A549 (cell line): ENCODE measurements at regions not wholly inside any gene's neighbourhood (a gene's known extent, or its start where the extent isn't known, plus 50 kb on each side); places are given as distances from the start of the nearest gene placed in this dataset.

ENCODE experiments used
- ATAC-seq, 2 experiments: fragments of 200-7000 bp in 1 of 2; fragments of >200 bp in 1 of 2; cut with Nextera tagmentation in 1 of 2; cut with Tn5 transposase in 1 of 2; 3 replicates each; pipeline versions ENCODE4 v1.8.0 to v1.9.1; 2018 to 2020; ENCODE audit warnings: mild to moderate bottlenecking in 1 of 2, moderate library complexity in 1 of 2
- CTCF ChIA-PET: fragments of 300-600 bp; sonication (Branson Sonifier 250); formaldehyde crosslinking; extraction: SDS; loops from one replicate; lab custom pipeline; 2021; ENCODE audit warnings: antibody characterized with exemption, inconsistent platforms; lab: Yijun Ruan, JAX
- POLR2A ChIA-PET: fragments of 350-600 bp; formaldehyde crosslinking; extraction: SDS; loops from one replicate; lab custom pipeline; 2021; ENCODE audit warnings: antibody characterized with exemption, inconsistent platforms; lab: Yijun Ruan, JAX
- DNase-seq, 2 experiments: peaks; one replicate each; pipeline versions ENCODE4 v3.0.0 to v3.0.0-alpha.2; 2011 to 2016; ENCODE audit warnings: low read depth in 1 of 2, low spot score in 1 of 2
- FAIRE-seq: peaks from 2 replicates; lab custom pipeline; 2011; peaks lifted over from hg19 to GRCh38; lab: Jason Lieb, UNC
- H3K27ac ChIP-seq, 2 experiments: fragments of >200 bp; sonication (Bioruptor Twin); formaldehyde crosslinking; 3 replicates each; pipeline ENCODE4 v1.5.1; 2016 to 2017
- H3K4me1 ChIP-seq: fragments of >200 bp; sonication (Bioruptor Twin); formaldehyde crosslinking; 3 replicates; pipeline ENCODE4 v1.6.1; 2016
- H3K4me2 ChIP-seq: fragments of >200 bp; sonication (Bioruptor Twin); formaldehyde crosslinking; 3 replicates; pipeline ENCODE4 v1.6.1; 2016
- H3K4me3 ChIP-seq: fragments of >200 bp; sonication (Bioruptor Twin); formaldehyde crosslinking; 3 replicates; pipeline ENCODE4 v1.5.1; 2016
- H3K9me3 ChIP-seq: fragments of >200 bp; sonication (Bioruptor Twin); formaldehyde crosslinking; 3 replicates; pipeline ENCODE4 v1.6.1; 2016
- BCL3 ChIP-seq: fragments of >200 bp; sonication (Bioruptor Twin); formaldehyde crosslinking; IDR thresholded peaks from 3 replicates; pipeline ENCODE4 v1.6.1; 2016
- CBX2 ChIP-seq: fragments of 200-600 bp; sonication (generic); IDR thresholded peaks from 2 replicates; pipeline ENCODE4 v1.6.1; 2016; ENCODE audit warnings: low read depth, mild to moderate bottlenecking, borderline replicate concordance
- E2F6 ChIP-seq: IDR thresholded peaks from 2 replicates; pipeline ENCODE4 v1.6.1; 2012; ENCODE audit warnings: low read depth, borderline replicate concordance
- ELK1 ChIP-seq: fragments of 150-350 bp; IDR thresholded peaks from 2 replicates; pipeline ENCODE4 v1.6.1; 2014; ENCODE audit warnings: low read depth, mild to moderate bottlenecking, low read length
- FOXS1 ChIP-seq: fragments of 250-450 bp; sonication (Bioruptor Pico); IDR thresholded peaks from 2 replicates; pipeline ENCODE4 v1.5.0; 2020; ENCODE audit warnings: mild to moderate bottlenecking, moderate library complexity
- HEYL ChIP-seq: fragments of 250-450 bp; sonication (Bioruptor Pico); IDR thresholded peaks from 2 replicates; pipeline ENCODE4 v1.8.0; 2021; ENCODE audit warnings: mild to moderate bottlenecking, moderate library complexity
- HOXB13 ChIP-seq: fragments of 250-450 bp; sonication (Bioruptor Pico); IDR thresholded peaks from 2 replicates; pipeline ENCODE4 v1.5.0; 2020; ENCODE audit warnings: low read depth, mild to moderate bottlenecking, moderate library complexity
- JUNB ChIP-seq: fragments of >200 bp; sonication (Bioruptor Twin); formaldehyde crosslinking; IDR thresholded peaks from 2 replicates; pipeline ENCODE4 v1.6.1; 2016
- MAFK ChIP-seq: fragments of 450-650 bp; IDR thresholded peaks from 2 replicates; pipeline ENCODE4 v1.6.1; 2014; ENCODE audit not compliant: partially characterized antibody
- MAZ ChIP-seq: fragments of 150-350 bp; IDR thresholded peaks from 2 replicates; pipeline ENCODE4 v1.6.1; 2014; ENCODE audit warnings: antibody characterized with exemption, low read depth, low read length, borderline replicate concordance
- NPAS2 ChIP-seq: fragments of 250-450 bp; sonication (Bioruptor Pico); IDR thresholded peaks from 2 replicates; pipeline ENCODE4 v1.8.0; 2022; ENCODE audit warnings: mild to moderate bottlenecking, moderate library complexity, borderline replicate concordance
- PBX3 ChIP-seq: IDR thresholded peaks from 2 replicates; pipeline ENCODE4 v1.6.1; 2012
- POLR2AphosphoS2 ChIP-seq: conservative IDR thresholded peaks from 2 replicates; pipeline ENCODE4 v1.6.1; 2012; ENCODE audit warnings: low read length, improper control_type of control experiment, inconsistent platforms
- REST ChIP-seq: fragments of 200-600 bp; sonication (generic); IDR thresholded peaks from 2 replicates; pipeline ENCODE4 v1.6.1; 2016; ENCODE audit warnings: antibody characterized with exemption, mild to moderate bottlenecking, moderate library complexity
- RFX5 ChIP-seq: fragments of 450-650 bp; IDR thresholded peaks from 2 replicates; pipeline ENCODE4 v1.7.1; 2014; ENCODE audit warnings: antibody characterized with exemption, mild to moderate bottlenecking, moderate library complexity
- TFCP2L1 ChIP-seq: fragments of 250-450 bp; sonication (Bioruptor Pico); IDR thresholded peaks from 2 replicates; pipeline ENCODE4 v1.5.0; 2021; ENCODE audit warnings: mild to moderate bottlenecking
- TP53 ChIP-seq: fragments of 250-450 bp; sonication (Bioruptor Pico); IDR thresholded peaks from 2 replicates; pipeline ENCODE4 v1.5.0; 2021; ENCODE audit warnings: mild to moderate bottlenecking, moderate library complexity
- USF2 ChIP-seq: fragments of 450-650 bp; IDR thresholded peaks from 2 replicates; pipeline ENCODE4 v1.6.1; 2014; ENCODE audit warnings: antibody characterized with exemption
- ZC3H11A ChIP-seq: fragments of 450-650 bp; IDR thresholded peaks from 2 replicates; pipeline ENCODE4 v1.6.1; 2014; ENCODE audit warnings: antibody characterized with exemption, mild to moderate bottlenecking
- WGBS: methylation state at CpG from one replicate; pipeline ENCODE4 v1.1.6; 2017; ENCODE audit errors: missing lambda C conversion rate; 5-methylcytosine and 5-hydroxymethylcytosine counted together

- H3K4me1 ChIP-seq: no peaks in the 10 kb centered on the region
- H3K9me3 ChIP-seq: no peaks in the 10 kb centered on the region
- DNase-seq: no peak
- H3K4me2 ChIP-seq: no peak overlapping the region
- ATAC-seq: no peak
- H3K27ac ChIP-seq: no peak overlapping the region
- no peak overlapping the region for H3K4me3 ChIP-seq
- FAIRE-seq: no peak
- POLR2A ChIA-PET: no interaction called here
- CTCF ChIA-PET: no interaction called here
- TF ChIP-seq POLR2AphosphoS2 (no peak), USF2 (no peak), HEYL (CRISPR knock-in tag) (no peak), TFCP2L1 (CRISPR knock-in tag) (no peak), ZC3H11A (no peak), MAZ (no peak), JUNB (no peak)
Measured at GRCh38 chr1:60170709-60171108, 97.1 kb upstream of the C1orf87 start.

GRCh38 chr1:60169206-60169605 is 95.6 kb upstream of the C1orf87 start:
- WGBS: 3% methylated on average over 2 of the region's 2 CpGs
- FAIRE-seq: no peak
- TF ChIP-seq RFX5: no peak
- no peak for TF ChIP-seq HEYL (CRISPR knock-in tag)
- no peak for TF ChIP-seq REST
- no peak for TF ChIP-seq HOXB13 (CRISPR knock-in tag)
- no peak for TF ChIP-seq E2F6
- TF ChIP-seq PBX3: no peak
- TF ChIP-seq FOXS1 (CRISPR knock-in tag): no peak
- no peak for TF ChIP-seq BCL3
- TF ChIP-seq TP53 (CRISPR knock-in tag): no peak
- no peak for TF ChIP-seq MAFK
- TF ChIP-seq, all 56 proteins: peak for 0

GRCh38 chr1:60162936-60163335 is 89.4 kb upstream of the C1orf87 start:
- POLR2A ChIA-PET: no interaction called here
- no peak for FAIRE-seq
- H3K4me2 ChIP-seq: no peak overlapping the region
- 0% methylated on average over 2 of the region's 2 CpGs for WGBS
- H3K27ac ChIP-seq: no peak overlapping the region
- CTCF ChIA-PET: interaction anchor here (0.7 kb wide), 1 partner anchor 27 kb away, joined by 3 read pairs; no protein-coding TSS in a partner anchor
- no peak for ATAC-seq
- no peaks in the 10 kb centered on the region for H3K9me3 ChIP-seq
- no peak for DNase-seq
- H3K4me3 ChIP-seq: no peak overlapping the region
- no peaks in the 10 kb centered on the region for H3K4me1 ChIP-seq
- TF ChIP-seq ELK1: no peak
- no peak for TF ChIP-seq USF2
- no peak for TF ChIP-seq CBX2
- no peak for TF ChIP-seq NPAS2

More at GRCh38 chr1:60169206-60169605, 95.6 kb upstream of the C1orf87 start:
- no peak overlapping the region for H3K27ac ChIP-seq
- ATAC-seq: no peak
- ChIA-PET POLR2A (no interaction called here), CTCF (no interaction called here)
- DNase-seq: no peak
- H3K9me3 ChIP-seq: no peaks in the 10 kb centered on the region
- H3K4me1 ChIP-seq: no peaks in the 10 kb centered on the region
- no peak overlapping the region for H3K4me2 ChIP-seq
- no peak overlapping the region for H3K4me3 ChIP-seq
